ENCODE measurements at regions not wholly inside any gene's neighbourhood (a gene's known extent, or its start where the extent isn't known, plus 50 kb on each side); places are given as distances from the start of the nearest gene placed in this dataset.

DNA sequence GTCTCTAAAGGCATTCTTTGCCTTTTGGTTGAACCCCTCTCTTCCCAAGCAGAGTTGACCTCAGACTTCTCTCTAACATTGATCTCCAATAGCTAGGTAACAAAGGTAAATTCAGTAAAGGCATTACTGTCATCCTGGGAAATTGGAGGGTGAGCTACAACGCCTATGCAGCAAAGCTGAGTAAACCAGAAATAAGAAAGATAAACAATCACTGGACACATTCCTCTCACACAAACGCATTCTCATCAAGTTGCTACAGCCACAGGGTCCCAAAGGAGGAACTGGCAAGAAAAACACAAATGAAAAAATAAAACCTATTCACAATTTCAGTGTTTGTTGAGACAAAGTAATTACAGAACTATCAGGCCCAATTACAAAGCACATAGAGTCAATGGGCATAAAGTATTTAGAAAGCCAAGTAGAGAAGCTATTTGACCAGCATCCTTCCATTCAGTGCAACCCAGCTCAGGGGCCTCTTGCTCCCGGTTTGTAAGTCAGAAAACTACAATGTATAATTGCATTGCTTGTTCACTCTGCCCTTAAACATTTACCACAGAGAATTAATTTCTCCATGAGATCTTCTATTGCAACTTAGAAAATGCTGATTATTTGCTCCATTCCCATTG is 967.7 kb downstream of the PCDH7 start:
- DNase-seq (ENCODE audit: unreplicated experiment): no peak
- POLR2A ChIA-PET: no interaction called here
- CTCF ChIA-PET: interaction anchor here (0.6 to 0.7 kb wide), 2 partner anchors 350 to 1402 kb away, joined by 3 to 4 read pairs; no protein-coding TSS in a partner anchor
- Mint-ChIP-seq H3K4me1 (ENCODE audit: insufficient read depth, unreplicated experiment) (no peaks in the 10 kb centered on the region), H3K9me3 (ENCODE audit: unreplicated experiment) (no peaks in the 10 kb centered on the region), H3K27ac (ENCODE audit: low read depth, unreplicated experiment) (no peak overlapping the region), H3K27me3 (ENCODE audit: insufficient read depth, unreplicated experiment) (no peaks in the 10 kb centered on the region), H3K4me3 (ENCODE audit: unreplicated experiment) (no peak overlapping the region), H3K36me3 (ENCODE audit: insufficient read depth, unreplicated experiment) (no peaks in the 10 kb centered on the region)
- BruUV-seq (replicated peaks): no TSS peak
- TF ChIP-seq, protein P1, sequence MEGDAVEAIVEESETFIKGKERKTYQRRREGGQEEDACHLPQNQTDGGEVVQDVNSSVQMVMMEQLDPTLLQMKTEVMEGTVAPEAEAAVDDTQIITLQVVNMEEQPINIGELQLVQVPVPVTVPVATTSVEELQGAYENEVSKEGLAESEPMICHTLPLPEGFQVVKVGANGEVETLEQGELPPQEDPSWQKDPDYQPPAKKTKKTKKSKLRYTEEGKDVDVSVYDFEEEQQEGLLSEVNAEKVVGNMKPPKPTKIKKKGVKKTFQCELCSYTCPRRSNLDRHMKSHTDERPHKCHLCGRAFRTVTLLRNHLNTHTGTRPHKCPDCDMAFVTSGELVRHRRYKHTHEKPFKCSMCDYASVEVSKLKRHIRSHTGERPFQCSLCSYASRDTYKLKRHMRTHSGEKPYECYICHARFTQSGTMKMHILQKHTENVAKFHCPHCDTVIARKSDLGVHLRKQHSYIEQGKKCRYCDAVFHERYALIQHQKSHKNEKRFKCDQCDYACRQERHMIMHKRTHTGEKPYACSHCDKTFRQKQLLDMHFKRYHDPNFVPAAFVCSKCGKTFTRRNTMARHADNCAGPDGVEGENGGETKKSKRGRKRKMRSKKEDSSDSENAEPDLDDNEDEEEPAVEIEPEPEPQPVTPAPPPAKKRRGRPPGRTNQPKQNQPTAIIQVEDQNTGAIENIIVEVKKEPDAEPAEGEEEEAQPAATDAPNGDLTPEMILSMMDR (IDR thresholded peaks at IDR 0.05; ENCODE audit: unreplicated experiment): no peak
- intact Hi-C loops (cut with micrococcal nuclease): no loop called here

DNA sequence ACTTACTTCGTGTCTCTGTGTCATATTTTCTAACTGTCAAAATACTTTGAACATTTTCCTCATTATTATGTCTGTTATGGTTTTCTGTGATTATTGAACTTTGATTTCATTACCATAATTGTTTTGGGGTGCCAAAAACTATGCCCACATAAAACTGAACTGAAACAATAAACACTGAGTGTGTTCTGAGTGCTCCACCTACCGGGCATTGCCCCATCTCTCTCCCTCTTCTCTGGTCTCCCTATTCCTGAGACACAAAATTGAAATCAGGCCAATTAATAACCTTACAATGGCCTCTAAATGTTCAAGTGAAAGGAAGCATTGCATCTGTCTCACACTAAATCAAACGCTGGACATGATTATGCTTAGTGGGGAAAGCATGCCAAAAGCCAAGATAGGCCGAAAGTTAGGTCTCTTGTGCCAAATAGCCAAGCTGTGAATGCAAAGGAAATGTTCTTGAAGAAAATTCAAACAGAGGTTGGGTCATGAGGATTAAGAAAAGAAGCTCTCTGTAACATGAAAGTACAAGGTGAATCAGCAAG is 972.3 kb downstream of the PCDH7 start:
- H3K4me1 Mint-ChIP-seq (ENCODE audit: insufficient read depth, unreplicated experiment): no peaks in the 10 kb centered on the region

DNA sequence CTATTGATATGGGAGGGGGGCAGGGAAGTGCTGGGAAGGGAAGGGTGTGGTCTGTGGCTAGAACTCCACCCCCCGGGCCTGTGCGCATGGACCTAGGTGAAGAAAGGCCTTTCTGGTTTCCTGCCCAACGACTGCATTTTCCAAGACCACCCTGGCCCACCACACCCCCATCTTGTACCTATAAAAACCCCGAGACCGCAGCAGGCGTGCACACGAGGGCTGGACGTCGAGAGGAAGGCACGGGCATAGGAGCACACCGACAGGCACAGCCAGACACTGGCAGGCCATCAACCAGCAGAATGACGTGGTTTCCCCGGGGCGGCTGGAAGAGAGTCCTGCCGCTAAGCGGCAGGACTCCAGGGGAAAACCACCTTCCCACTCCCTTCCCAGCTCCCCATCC is 981.1 kb downstream of the PCDH7 start:
- Mint-ChIP-seq H3K4me3 (ENCODE audit: unreplicated experiment) (no peak overlapping the region), H3K9me3 (ENCODE audit: unreplicated experiment) (peaks cover 16% of the 10 kb centered on the region), H3K36me3 (ENCODE audit: insufficient read depth, unreplicated experiment) (no peaks in the 10 kb centered on the region), H3K27ac (ENCODE audit: low read depth, unreplicated experiment) (no peak overlapping the region), H3K4me1 (ENCODE audit: insufficient read depth, unreplicated experiment) (no peaks in the 10 kb centered on the region), H3K27me3 (ENCODE audit: insufficient read depth, unreplicated experiment) (no peaks in the 10 kb centered on the region)
- intact Hi-C loops (cut with micrococcal nuclease): no loop called here
- POLR2A ChIA-PET: no interaction called here
- CTCF ChIA-PET: interaction anchor here (0.8 kb wide), 1 partner anchor 26 kb away, joined by 3 read pairs; no protein-coding TSS in a partner anchor
- no TSS peak for BruUV-seq (replicated peaks)
- TF ChIP-seq, protein P1 (IDR thresholded peaks at IDR 0.05; ENCODE audit: unreplicated experiment): no peak
- DNase-seq (ENCODE audit: unreplicated experiment): no peak

More for the DNA sequence above, 972.3 kb downstream of the PCDH7 start:
- intact Hi-C loops (cut with micrococcal nuclease): loop anchor here (1.0 to 2.0 kb wide), 3 partner anchors 321 to 973 kb away; no protein-coding TSS in a partner anchor
- Mint-ChIP-seq H3K36me3 (ENCODE audit: insufficient read depth, unreplicated experiment) (no peaks in the 10 kb centered on the region), H3K4me3 (ENCODE audit: unreplicated experiment) (no peak overlapping the region), H3K27ac (ENCODE audit: low read depth, unreplicated experiment) (peak overlapping the region; percentile 3), H3K27me3 (ENCODE audit: insufficient read depth, unreplicated experiment) (no peaks in the 10 kb centered on the region), H3K9me3 (ENCODE audit: unreplicated experiment) (no peaks in the 10 kb centered on the region)
- CTCF ChIA-PET: interaction anchor here (0.6 to 1.2 kb wide), 11 partner anchors 16 to 1085 kb away, joined by 3 to 5 read pairs (median 3); no protein-coding TSS in a partner anchor
- POLR2A ChIA-PET: no interaction called here
- TF ChIP-seq, protein P1 (IDR thresholded peaks at IDR 0.05; ENCODE audit: unreplicated experiment): peak; percentile 59
- BruUV-seq (replicated peaks): no TSS peak
- peak; percentile 34 for DNase-seq (ENCODE audit: unreplicated experiment)

DNA sequence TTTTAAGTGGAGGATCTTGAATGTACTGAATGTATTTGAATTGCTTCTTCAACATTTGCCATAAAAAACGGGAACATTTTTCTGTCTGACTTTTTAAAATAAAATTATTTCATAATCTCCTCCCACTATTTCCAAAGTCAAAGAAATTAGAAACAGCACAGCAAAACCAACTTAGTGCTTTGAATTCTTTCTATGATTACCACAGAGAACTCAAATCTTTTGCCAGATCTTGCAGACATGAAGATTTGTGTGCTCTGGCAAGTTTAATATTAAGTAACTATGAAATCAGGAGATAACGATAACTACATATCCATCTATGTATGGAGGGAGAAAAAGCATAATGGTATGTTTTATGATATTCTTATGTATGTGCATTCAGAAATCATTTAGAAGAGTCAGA is 982.2 kb downstream of the PCDH7 start:
- DNase-seq (ENCODE audit: unreplicated experiment): no peak
- BruUV-seq (replicated peaks): no TSS peak
- POLR2A ChIA-PET: no interaction called here
- intact Hi-C loops (cut with micrococcal nuclease): no loop called here
- no peaks in the 10 kb centered on the region for H3K4me1 Mint-ChIP-seq (ENCODE audit: insufficient read depth, unreplicated experiment)
- H3K27ac Mint-ChIP-seq (ENCODE audit: low read depth, unreplicated experiment): no peak overlapping the region
- TF ChIP-seq, protein P1 (IDR thresholded peaks at IDR 0.05; ENCODE audit: unreplicated experiment): no peak
- no peak overlapping the region for H3K4me3 Mint-ChIP-seq (ENCODE audit: unreplicated experiment)
- H3K27me3 Mint-ChIP-seq (ENCODE audit: insufficient read depth, unreplicated experiment): no peaks in the 10 kb centered on the region
- CTCF ChIA-PET: no interaction called here
- H3K36me3 Mint-ChIP-seq (ENCODE audit: insufficient read depth, unreplicated experiment): no peaks in the 10 kb centered on the region
- H3K9me3 Mint-ChIP-seq (ENCODE audit: unreplicated experiment): peaks cover 16% of the 10 kb centered on the region

Measured in MCF 10A (cell line).